Central memory CD4-positive, alpha-beta T cell (primary cell): ENCODE measurements at regions not wholly inside any gene's neighbourhood (a gene's known extent, or its start where the extent isn't known, plus 50 kb on each side); places are given as distances from the start of the nearest gene placed in this dataset.

Experiments
- DNase-seq: peaks from one replicate; pipeline ENCODE4 v3.0.0; 2022

GRCh38 chr3:14338898-14339458 is 63.4 kb upstream of the SLC6A6 start:
- no peak for DNase-seq

- DNase-seq: no peak
Observed at GRCh38 chr3:14340960-14341708, 61.3 kb upstream of the SLC6A6 start.

- no peak for DNase-seq
Observed at GRCh38 chr3:14343338-14344112, 58.9 kb upstream of the SLC6A6 start.

- no peak for DNase-seq
Observed at GRCh38 chr3:14344351-14344750, 58.1 kb upstream of the SLC6A6 start.

- DNase-seq: no peak
Observed at GRCh38 chr3:14345496-14346150, 56.8 kb upstream of the SLC6A6 start.

GRCh38 chr3:14346191-14346590 is 56.2 kb upstream of the SLC6A6 start:
- DNase-seq: no peak

GRCh38 chr3:14346642-14347041 is 55.8 kb upstream of the SLC6A6 start:
- DNase-seq: no peak

GRCh38 chr3:14347110-14347509 is 55.3 kb upstream of the SLC6A6 start:
- DNase-seq: no peak

- no peak for DNase-seq
Observed at GRCh38 chr3:14351617-14352001, 50.8 kb upstream of the SLC6A6 start.

- no peak for DNase-seq
Observed at GRCh38 chr3:14352002-14352627, 50.3 kb upstream of the SLC6A6 start.
